ENCODE measurements at regions not wholly inside any gene's neighbourhood (a gene's known extent, or its start where the extent isn't known, plus 50 kb on each side); places are given as distances from the start of the nearest gene placed in this dataset.
"Not testable (repeated sequence)": the region's sequence is repeated elsewhere in the genome, so short reads cannot be mapped to it uniquely, and the experiment has no call there.

- no peak for DNase-seq
These were observed 161.1 kb upstream of the CADM1 start for GRCh38 chr11:115665175-115665821.

DNA sequence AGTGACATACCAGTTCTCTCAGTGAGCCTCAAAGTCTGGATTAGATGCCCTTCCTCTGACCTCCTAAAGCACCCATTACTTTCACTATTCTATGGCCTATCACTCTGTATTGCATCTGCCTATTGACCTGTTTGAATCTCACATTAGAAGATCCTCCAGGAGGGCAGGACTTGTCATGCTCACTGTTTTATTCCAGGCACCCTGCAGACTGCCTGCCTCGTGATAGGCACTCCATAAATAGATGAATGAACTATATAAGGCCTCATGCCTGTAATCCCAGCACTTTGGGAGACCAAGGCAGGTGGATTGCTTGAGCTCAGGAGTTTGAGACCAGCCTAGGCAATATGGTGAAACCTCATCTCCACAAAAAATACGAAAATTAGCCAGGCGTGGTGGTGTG lies 160.1 kb upstream of the CADM1 start:
- DNase-seq = no peak

DNA sequence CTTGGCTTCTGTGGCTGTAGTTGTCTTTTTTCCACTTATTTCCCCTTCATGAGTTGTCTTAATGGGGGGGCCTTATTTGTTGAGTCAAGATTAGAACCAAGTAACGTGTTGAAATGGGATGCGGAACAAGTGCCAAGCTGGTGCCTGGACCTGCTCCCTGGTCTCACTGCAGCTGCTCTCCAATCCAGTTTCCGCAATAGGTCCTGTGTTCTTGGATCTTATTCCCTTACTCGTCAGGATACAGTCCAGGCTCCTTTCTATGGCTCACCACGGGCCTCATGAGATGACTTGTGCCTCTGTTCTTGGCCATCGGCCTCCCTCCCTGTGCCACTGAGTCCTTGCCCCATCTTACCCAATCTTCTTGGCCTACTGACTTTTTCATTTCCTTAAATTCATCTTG lies 159.6 kb upstream of the CADM1 start:
- DNase-seq = no peak

DNA sequence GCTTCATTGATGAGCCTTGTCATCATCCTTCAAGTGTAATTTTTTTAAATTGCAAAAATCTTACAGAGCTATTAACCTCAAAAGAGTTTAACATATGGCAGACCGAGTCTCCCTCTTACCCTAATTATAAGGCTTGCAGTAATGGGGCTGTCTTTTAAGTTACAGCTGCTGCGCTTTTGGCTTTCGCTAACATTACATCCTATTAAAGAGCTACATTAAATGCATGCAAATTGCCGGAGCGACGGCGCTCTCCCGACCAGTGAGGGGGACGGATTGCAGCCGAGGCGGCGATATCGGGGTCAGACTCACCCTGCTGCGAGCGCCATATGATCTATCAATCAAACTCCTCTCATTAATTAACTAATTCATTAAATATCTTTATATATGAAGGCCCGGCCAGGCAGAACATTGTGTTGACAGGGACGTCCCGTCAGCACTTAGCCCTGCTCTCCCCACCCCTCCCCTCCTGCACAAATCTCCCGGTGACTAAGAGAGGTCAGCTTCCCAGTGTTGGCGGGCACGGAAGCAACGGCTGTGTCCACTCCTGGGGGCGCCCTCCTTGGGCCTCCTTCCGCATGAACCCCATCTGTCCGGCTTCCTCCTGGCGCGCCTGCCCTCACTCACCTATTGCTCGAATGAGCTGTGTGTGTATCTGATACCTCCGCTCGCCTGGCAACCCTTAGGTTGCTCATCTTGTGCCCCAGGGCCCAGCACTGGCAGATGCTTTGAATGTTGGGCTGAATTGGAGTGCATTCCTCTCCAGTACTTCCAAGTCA lies 156.0 kb upstream of the CADM1 start:
- no peak for DNase-seq

DNA sequence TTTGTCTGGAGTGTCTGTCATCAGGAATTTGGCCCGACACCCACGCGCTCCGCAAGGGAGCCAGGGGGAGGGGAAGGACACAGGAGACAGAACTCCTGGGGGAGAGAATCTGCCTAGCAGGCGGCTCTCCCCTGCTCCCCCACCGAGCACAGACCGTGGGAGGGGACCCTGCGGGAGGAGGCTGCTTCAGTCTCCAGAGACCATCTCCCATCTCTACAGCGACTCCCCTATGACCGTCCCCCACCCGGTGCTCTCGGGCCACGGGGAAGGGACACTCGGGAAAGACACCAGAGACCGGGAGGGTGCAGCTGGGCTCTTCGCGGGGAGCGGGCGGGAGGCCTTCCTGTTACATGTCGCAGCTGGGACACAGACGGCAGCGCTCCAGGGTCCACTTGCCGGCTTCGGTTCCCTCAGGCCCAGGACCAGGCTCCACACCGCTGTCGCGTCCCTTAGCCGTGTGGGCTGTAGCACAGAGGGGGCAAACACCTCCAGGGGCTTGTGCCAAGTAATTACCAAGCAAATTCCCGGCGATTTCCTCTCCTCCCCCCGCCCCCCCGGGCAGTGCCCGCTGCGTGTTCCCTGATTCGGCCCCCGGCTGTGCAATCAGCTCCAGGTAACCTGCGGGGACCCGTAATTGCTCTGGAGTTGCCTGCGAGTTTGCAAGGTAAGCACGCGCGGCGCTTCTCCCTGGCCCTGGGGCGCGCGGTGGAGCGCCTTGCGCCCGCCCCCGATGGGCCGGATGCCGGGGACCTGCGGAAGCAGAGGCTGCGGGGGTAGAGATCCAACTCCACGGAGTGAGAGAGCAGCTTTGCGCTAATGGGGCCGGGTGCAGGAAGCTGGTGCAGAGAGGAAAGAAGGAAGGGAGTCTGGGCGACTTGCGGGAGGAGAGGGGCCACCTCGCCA lies 155.1 kb upstream of the CADM1 start:
- no peak for DNase-seq

DNA sequence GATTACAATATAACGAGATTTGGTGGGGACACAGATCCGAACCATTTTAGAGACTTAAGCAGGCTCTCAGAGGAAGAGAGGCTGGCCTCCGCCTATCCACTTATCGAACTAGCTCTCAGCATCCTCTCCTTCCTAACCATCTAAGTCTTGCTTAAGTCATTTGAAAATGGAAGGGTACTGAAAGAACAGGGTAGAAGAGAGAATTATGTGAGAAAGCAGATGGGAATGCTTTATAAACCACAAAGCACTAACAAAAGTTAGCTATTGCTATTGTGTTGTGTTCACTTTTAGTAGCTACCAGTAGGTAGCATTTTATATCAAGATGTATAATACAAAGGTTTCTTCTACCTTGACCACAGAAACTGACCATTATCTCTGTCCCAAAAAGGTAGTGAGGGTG lies 153.4 kb upstream of the CADM1 start:
- no peak for DNase-seq

- DNase-seq = no peak
These were observed 152.5 kb upstream of the CADM1 start for GRCh38 chr11:115656669-115657068.

DNA sequence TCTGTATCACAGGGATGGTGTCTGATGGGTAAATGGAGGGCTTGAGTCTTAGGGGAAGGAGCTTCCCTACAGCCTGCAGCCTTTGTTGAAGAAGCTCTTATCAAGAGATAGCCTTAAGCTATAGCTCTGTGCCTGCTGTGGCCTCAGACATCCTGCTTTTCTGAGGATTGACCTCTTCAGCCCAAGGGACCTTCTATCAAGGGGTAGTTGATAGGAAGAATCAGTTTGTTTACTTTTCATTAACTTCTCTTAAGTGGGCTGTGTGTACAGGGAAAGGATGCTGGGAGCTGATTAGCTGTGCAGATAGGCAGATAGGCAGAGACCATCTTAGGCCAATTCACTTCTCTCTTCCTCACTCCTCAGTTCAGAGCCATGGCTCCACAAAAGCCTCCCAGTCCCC lies 151.8 kb upstream of the CADM1 start:
- no peak for DNase-seq

DNA sequence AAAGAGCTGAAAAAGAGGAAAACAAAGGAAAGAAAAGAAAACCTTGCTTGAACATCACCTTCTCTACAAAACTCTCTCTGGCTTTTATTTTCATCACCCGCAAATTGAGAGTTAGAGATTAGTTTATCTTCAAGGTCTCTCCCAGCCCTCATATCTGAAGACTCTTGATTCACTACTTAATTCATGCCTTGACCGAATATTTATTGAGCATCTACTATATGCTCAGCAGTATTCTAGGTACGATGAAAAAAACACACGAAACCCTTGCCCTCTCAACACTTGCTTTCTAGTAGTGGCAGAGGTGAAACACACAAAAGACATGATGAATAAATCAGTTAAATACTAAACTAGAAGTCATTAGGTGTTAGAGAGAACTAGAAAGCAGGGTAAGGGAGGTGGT lies 150.6 kb upstream of the CADM1 start:
- no peak for DNase-seq

GRCh38 chr11:115653926-115654325 lies 149.7 kb upstream of the CADM1 start:
- no peak for DNase-seq

GRCh38 chr11:115653076-115653475 lies 148.9 kb upstream of the CADM1 start:
- no peak for DNase-seq

DNA sequence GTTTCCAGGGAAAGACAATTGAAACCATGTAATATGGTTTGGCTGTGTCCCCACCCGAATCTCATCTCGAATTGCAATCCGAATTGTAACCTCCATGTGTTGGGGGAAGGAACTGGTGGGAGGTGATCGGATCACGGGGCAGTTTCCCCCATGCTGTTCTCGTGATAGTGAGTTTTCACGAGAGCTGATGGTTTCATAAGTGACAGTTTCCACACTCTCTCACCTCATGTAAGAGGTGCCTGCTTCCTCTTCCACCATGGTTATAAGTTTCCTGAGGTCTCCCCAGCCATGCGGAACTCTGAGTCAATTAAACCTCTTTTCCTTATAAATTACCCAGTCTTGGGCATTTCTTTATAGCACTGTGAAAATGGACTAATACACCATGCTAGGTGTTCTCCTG lies 148.3 kb upstream of the CADM1 start:
- no peak for DNase-seq

GRCh38 chr11:115652094-115652493 lies 147.9 kb upstream of the CADM1 start:
- DNase-seq = no peak

DNA sequence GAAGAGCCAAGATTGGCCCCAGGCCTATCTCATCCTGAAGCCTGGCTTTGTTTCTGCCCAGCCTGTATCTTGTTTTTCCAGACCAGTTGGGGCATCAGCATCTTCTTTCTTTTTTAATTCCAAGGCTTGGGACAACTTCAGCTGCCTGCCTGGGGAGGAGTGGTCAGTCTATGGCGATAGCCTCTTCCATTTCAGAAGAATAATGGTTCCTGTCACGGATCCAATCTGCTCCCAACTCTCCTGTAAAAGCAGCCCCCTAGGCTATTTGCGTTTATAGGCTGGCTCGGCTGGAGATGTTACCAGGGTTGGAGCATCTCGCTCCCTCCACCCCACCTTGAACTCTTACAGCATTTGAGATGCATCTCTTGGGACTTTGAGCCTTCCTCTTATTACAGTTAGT lies 145.2 kb upstream of the CADM1 start:
- no peak for DNase-seq

DNA sequence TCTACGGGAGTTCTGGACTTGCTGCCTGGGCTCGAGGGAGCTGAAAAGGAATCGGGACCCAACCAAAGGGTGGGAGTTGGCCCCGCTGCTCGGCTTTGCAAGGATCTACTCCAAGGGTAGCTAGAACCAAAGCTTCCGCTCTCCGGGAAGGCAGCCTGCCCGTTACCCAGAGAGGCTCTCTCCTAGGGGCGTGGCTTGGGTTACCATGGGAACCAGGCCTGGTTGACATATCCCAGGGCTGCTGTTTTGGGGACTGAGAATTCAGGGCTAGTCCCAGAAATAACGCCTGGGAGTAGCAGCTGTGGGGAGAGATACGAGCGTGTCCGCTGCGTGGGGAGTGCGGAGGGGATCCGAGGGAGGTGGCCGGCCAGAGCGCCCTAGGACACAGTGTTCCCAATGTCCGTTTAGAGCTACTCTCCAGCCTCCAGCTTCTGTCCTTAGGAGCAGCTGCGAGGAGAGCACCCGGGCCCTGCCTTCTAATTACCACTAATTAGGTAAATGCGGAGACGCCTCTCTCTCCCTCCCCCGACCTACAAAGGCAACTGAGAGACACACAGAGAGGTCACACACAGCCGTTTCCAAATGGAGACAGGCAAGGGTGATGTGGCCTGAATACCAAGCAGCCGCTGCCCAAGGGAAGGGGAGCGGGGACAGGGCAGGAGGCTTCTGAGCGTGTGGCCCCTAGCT lies 141.6 kb upstream of the CADM1 start:
- no peak for DNase-seq

DNA sequence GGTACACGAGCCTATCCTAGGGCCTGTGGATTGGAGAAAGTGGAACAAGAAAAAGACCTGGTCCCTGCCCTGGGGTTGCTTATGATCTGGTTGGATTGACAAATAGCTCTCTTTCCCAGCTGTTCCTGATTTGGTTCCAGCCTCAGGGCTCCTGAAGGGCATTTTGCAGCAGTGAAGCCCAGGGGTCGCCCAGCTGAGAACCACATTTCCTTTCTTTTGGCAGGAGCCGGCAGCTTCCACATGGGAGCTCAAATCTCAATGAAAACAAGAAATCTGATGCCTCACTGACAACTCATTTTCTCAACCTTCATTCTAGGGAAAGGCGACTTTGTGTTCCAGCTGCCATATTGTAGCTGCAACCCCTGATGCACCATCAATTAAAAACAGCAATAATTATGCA lies 140.6 kb upstream of the CADM1 start:
- DNase-seq = no peak

DNA sequence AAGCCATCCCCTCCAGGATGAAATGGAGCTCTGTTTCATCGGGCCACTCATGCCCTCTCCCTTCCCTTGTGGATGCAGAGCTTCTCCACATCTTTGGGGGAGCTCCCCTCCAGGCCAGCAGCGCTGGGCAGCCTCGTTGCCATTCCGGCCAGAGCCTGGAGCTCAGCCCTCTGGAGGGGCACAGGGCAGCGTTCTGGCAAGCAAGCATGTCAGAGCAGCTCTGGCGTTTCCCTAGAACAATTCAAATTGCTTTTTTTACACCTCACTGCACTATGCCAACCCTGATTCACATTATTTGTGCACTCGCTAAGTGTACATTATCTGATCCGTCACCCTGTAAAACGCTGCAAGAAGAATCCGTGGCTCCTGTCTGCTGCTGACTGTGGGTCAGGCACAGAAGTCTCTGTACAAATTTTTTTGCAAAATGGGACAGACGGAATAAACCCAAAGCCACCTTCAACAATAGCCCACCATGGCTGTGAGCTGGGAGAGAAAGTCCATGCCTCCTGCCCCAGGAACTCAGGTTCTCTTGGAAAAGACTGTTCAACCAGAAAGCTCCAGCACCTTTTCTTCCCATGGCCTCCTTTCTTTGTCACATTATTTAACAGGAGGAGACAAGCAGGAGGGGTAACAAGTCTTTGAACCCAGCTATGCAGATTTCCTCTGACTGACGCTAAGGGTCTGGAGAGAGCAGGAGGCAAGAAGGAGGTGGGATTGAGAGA lies 139.5 kb upstream of the CADM1 start:
- no peak for DNase-seq

GRCh38 chr11:115642660-115643059 lies 138.4 kb upstream of the CADM1 start:
- DNase-seq = no peak

- DNase-seq = no peak
These were observed 133.5 kb upstream of the CADM1 start for GRCh38 chr11:115637599-115638241.

DNA sequence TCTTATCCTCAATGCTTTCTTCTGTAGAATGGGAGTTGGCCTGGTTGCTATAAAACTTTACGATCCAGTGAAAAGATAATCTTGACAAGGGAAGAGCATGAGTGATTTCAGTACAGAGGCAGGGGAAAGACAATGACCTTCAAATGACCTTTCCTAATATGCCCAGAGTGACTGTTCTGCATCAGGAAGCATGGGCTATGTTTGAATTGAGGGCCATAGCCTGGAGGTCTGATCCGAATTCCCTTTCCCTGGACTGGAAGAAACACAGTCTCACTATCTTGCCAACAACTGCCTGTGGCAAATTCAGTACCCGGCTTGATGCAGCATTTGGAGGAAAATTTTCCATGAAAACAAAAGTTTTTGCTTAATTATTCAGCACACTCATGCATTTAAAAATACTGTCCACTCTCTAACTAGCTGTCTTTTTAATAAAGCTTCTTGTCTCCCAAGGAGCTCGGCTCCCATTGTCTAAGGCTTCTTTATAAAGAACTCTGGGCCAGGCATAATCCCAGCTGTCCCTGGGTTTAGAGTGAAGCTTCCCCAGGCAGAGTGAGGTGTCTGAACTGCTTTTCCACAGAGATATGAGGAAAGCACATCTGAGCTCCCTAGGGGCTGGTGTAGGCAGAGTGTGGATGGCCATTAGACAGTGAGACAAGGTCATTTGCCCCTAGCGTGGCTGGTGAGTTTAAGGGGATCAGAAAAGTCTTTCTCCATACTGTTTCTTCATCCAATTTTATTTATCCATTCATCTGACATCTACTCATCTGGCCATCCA lies 132.7 kb upstream of the CADM1 start:
- DNase-seq = no peak

DNA sequence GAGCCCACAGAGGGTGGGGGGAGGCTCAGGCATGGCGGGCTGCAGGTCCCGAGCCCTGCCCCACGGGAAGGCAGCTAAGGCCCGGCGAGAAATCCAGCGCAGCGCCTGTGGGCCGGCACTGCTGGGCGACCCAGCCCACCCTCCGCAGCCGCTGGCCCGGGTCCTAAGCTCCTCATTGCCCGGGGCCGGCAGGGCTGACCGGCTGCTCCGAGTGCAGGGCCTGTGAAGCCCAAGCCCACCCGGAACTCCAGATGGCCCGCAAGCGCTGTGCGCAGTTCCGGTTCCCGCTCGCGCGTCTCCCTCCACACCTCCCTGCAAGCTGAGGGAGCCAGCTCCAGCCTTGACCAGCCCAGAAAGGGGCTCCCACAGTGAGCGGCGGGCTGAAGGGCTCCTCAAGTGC lies 129.8 kb upstream of the CADM1 start:
- not testable (repeated sequence) for DNase-seq

Data from T1000 (cell line).